Esophagus muscularis mucosa (tissue), 4 donors: ENCODE measurements at regions not wholly inside any gene's neighbourhood (a gene's known extent, or its start where the extent isn't known, plus 50 kb on each side); places are given as distances from the start of the nearest gene placed in this dataset.

Source experiments
- CTCF ChIP-seq, 3 experiments: fragments of 200-600 bp in 2 of 3; fragments of 450-650 bp in 1 of 3; sonication (generic) in 2 of 3; IDR thresholded peaks; one replicate each; pipeline ENCODE4 v1.5.1; 2017 to 2019; ENCODE audit warnings: antibody characterized with exemption in 3 of 3, mild to moderate bottlenecking in 2 of 3, moderate library complexity in 1 of 3
- EP300 ChIP-seq: sonication (generic); formaldehyde crosslinking; IDR thresholded peaks from one replicate; pipeline ENCODE4 v1.6.1; 2017; ENCODE audit warnings: antibody characterized with exemption
- POLR2A ChIP-seq: fragments of 450-650 bp; IDR thresholded peaks from one replicate; pipeline ENCODE4 v1.6.1; 2017; ENCODE audit warnings: antibody characterized with exemption, moderate library complexity, mild to moderate bottlenecking, low read depth
- POLR2AphosphoS5 ChIP-seq, 2 donors: sonication (generic); formaldehyde crosslinking; IDR thresholded peaks; one replicate each; pipeline ENCODE4 v1.6.1; 2017; ENCODE audit warnings: antibody characterized with exemption in 2 of 2

- TF ChIP-seq CTCF (IDR thresholded peaks at IDR 0.05) (no peak), EP300 (no peak), POLR2A (no peak), POLR2AphosphoS5 (IDR thresholded peaks at IDR 0.05) (no peak)
Measured at GRCh38 chr2:12302691-12303090, 414.0 kb upstream of the TRIB2 start.
